A549 (cell line): ENCODE measurements at regions not wholly inside any gene's neighbourhood (a gene's known extent, or its start where the extent isn't known, plus 50 kb on each side); places are given as distances from the start of the nearest gene placed in this dataset.

Experiments used
- ELK1 ChIP-seq: fragments of 150-350 bp; IDR thresholded peaks from 2 replicates; pipeline ENCODE4 v1.6.1; 2014; ENCODE audit warnings: low read depth, mild to moderate bottlenecking, low read length
- EP300 ChIP-seq, 2 experiments: fragments of >200 bp; sonication (Bioruptor Twin); formaldehyde crosslinking; IDR thresholded peaks; 2 replicates in 1 of 2; 3 replicates in 1 of 2; pipeline ENCODE4 v1.6.1; 2016 to 2017
- KDM1A ChIP-seq: fragments of 200-600 bp; sonication (generic); IDR thresholded peaks from 2 replicates; pipeline ENCODE4 v1.6.1; 2016; ENCODE audit warnings: low read depth, mild to moderate bottlenecking
- MAX ChIP-seq: IDR thresholded peaks from 2 replicates; pipeline ENCODE4 v1.6.1; 2012
- MYC ChIP-seq: IDR thresholded peaks from 2 replicates; pipeline ENCODE4 v1.6.1; 2012; ENCODE audit warnings: mild to moderate bottlenecking, inconsistent platforms, low read length, improper control_type of control experiment, borderline replicate concordance
- POLR2A ChIP-seq: IDR thresholded peaks from 2 replicates; pipeline ENCODE4 v1.6.1; 2012; ENCODE audit warnings: mild to moderate bottlenecking, low read length
- RAD21 ChIP-seq, 2 experiments: fragments of >200 bp in 1 of 2; sonication (Bioruptor Twin) in 1 of 2; formaldehyde crosslinking in 1 of 2; IDR thresholded peaks in 1 of 2; conservative IDR thresholded peaks in 1 of 2; 2 replicates in 1 of 2; 3 replicates in 1 of 2; pipeline ENCODE4 v1.6.1; 2012 to 2018; ENCODE audit warnings: inconsistent platforms in 1 of 2
- RCOR1 ChIP-seq: fragments of 150-350 bp; IDR thresholded peaks from 2 replicates; pipeline ENCODE4 v1.6.1; 2014; ENCODE audit warnings: antibody characterized with exemption, low read length, low read depth
- SMC3 ChIP-seq: fragments of >200 bp; sonication (Bioruptor Twin); formaldehyde crosslinking; IDR thresholded peaks from 3 replicates; pipeline ENCODE4 v1.6.1; 2018; ENCODE audit warnings: inconsistent platforms
- SREBF2 ChIP-seq: fragments of 450-650 bp; IDR thresholded peaks from 2 replicates; pipeline ENCODE4 v1.6.1; 2014; ENCODE audit warnings: mild to moderate bottlenecking, moderate library complexity
- TF ChIP-seq, protein P1 (sequence below): fragments of 450-650 bp; IDR thresholded peaks from 2 replicates; pipeline ENCODE4 v1.6.1; 2014; ENCODE audit warnings: antibody characterized with exemption
- TF ChIP-seq, protein P2 (sequence below): fragments of >200 bp; sonication (Bioruptor Twin); formaldehyde crosslinking; IDR thresholded peaks from 3 replicates; pipeline ENCODE4 v1.5.1; 2016
- TF ChIP-seq, protein P3 (sequence below): fragments of 250-450 bp; sonication (Bioruptor Pico); IDR thresholded peaks from 2 replicates; pipeline ENCODE4 v1.5.0; 2020; ENCODE audit warnings: low read depth, mild to moderate bottlenecking, moderate library complexity

DNA sequence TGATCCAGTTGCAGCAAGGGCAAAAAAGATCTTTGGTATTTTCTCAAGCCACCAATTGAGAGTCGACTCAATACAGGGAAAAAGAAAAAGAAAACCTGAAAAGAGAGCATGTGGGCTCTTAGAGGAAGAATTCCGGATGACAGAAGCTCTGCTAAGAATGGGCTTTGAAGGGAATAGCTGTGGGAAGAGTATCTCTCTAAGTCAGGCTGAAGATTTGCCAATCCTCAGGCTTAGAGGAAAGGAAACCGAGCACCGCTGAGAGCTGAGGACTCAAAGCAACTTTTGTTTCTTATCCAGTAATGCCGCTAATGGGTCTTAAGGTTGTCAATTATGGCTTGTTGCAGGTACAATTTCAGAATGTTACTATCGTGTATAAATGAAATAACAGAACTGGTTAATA is 166.4 kb downstream of the EFNB2 start:
- TF ChIP-seq ELK1 (no peak), POLR2A (no peak), SREBF2 (no peak), KDM1A (no peak), RAD21 (conservative IDR thresholded peaks at IDR 0.05 in 1 of 2, IDR thresholded peaks at IDR 0.05 in 1 of 2) (no peak), EP300 (IDR thresholded peaks at IDR 0.05) (no peak), MYC (no peak), SMC3 (no peak), RCOR1 (no peak), MAX (no peak)
- TF ChIP-seq, protein P1, sequence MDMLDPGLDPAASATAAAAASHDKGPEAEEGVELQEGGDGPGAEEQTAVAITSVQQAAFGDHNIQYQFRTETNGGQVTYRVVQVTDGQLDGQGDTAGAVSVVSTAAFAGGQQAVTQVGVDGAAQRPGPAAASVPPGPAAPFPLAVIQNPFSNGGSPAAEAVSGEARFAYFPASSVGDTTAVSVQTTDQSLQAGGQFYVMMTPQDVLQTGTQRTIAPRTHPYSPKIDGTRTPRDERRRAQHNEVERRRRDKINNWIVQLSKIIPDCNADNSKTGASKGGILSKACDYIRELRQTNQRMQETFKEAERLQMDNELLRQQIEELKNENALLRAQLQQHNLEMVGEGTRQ: no peak
- TF ChIP-seq, protein P2, sequence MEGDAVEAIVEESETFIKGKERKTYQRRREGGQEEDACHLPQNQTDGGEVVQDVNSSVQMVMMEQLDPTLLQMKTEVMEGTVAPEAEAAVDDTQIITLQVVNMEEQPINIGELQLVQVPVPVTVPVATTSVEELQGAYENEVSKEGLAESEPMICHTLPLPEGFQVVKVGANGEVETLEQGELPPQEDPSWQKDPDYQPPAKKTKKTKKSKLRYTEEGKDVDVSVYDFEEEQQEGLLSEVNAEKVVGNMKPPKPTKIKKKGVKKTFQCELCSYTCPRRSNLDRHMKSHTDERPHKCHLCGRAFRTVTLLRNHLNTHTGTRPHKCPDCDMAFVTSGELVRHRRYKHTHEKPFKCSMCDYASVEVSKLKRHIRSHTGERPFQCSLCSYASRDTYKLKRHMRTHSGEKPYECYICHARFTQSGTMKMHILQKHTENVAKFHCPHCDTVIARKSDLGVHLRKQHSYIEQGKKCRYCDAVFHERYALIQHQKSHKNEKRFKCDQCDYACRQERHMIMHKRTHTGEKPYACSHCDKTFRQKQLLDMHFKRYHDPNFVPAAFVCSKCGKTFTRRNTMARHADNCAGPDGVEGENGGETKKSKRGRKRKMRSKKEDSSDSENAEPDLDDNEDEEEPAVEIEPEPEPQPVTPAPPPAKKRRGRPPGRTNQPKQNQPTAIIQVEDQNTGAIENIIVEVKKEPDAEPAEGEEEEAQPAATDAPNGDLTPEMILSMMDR: no peak
- TF ChIP-seq, protein P3, sequence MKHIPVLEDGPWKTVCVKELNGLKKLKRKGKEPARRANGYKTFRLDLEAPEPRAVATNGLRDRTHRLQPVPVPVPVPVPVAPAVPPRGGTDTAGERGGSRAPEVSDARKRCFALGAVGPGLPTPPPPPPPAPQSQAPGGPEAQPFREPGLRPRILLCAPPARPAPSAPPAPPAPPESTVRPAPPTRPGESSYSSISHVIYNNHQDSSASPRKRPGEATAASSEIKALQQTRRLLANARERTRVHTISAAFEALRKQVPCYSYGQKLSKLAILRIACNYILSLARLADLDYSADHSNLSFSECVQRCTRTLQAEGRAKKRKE: no peak
